SW480 (cell line): ENCODE measurements at regions not wholly inside any gene's neighbourhood (a gene's known extent, or its start where the extent isn't known, plus 50 kb on each side); places are given as distances from the start of the nearest gene placed in this dataset.

Experiments
- DNase-seq: peaks from one replicate; pipeline ENCODE4 v3.0.0-alpha.2; 2016; ENCODE audit warnings: low spot score

DNA sequence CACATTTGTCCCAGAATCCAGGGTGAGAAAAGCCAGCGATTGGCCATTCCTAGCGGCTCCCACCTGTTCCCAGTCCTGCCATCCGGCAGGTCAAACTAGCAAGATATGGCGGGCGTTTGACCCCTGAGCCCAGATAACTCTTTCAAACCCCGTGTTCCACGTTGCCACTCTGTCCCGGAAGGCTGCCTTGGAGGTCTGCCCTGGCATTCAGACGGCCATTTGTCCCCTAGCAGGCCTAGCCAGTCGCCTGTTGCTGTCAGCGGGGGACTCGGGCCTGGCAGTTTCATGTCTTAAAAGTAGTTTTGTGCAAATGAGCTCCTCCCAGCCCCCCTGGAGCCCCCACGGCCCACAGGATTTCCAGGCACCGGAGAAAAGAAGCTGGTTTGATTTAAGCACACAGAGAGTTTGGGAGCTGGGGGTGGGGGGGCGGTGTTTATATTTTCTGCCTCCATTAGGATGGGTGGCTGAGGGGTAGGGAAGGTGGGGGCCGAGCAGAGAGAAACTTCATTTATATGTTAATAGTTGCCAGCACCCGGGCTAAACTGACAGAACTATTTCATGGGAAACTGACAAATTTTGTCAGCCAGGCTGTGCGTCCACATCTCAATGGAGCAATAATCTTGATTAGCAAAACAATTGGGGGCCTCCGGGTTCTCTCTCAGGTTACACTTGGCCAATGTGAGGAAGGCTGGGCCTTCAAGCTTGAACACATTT is 240.9 kb upstream of the SALL1 start:
- DNase-seq = no peak

DNA sequence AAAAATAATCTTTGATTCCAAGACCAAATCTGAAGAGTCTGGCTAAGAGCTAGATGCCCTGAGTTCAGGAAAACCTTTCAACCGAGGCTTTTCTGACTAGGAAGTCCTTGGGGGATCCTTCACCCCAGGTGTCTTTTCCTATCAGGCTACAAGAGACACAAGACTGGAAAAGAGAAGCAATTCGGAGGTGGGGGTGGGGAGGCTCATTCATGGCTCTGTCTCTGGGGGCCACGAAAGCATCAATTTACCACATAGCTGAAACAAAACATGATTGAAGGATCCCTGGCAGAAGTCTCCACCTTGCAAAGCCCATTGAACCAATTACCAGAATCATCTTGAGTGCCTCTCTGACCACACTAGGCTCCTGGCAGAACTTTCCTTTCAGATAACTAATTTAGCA is 239.8 kb upstream of the SALL1 start:
- no peak for DNase-seq

DNA sequence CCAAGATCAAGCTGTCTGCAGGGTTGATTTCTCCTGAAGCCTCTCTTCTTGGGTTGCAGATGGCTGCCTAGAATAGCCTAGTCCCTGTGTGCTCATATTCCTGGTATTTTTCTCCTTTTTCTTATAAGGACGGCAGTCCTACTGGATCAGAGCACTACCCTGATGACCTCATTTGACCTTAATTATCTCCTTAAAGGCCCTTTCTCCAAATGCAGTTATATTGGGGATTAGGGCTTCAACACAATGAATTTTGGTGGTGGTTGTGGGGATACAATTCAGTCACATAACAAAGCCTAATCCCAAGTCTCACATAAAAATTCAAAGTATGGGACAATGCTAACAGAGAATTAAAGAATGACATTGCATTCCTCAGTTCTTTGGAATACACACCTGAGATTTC is 238.8 kb upstream of the SALL1 start:
- no peak for DNase-seq

DNA sequence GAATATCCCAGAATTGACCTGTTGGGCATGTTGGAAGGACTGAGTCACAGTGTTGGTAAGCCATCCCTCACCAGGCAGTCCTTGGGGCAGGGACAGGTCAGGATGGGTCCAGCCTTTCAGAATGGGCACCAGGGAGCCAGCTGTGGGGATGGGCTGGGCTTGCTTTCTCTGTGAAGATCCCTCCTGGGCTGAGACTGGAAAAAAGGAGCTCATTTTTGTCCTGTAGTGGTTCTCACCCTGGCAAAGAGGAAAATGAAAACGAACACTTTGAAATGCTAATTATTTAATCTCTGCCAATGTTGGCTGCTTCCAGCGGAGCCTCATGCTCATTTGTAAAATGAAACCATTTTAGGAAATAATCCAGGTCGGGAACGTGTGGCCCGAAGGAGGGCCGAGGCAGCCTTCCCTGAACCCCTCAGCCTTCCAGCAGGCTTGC is 237.5 kb upstream of the SALL1 start:
- no peak for DNase-seq

DNA sequence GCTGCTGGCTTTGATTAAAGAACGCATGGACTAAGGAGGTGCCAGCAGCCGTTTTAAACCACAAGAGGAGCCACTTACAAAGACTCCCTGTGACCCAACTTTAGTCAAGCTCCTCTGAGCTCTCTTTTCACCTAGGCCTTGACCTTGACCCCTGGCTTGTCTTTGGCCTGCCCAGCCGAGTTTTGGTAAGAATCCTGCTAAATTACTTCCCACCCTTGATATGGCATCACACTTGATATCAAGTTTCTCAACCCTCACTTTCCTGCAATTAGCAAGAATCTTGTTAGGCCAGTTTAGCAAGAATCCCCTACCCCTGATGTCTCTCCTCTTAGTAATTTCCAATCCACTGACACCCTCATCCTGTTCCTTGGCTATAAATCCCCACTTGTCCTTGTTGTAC is 232.8 kb upstream of the SALL1 start:
- no peak for DNase-seq

DNA sequence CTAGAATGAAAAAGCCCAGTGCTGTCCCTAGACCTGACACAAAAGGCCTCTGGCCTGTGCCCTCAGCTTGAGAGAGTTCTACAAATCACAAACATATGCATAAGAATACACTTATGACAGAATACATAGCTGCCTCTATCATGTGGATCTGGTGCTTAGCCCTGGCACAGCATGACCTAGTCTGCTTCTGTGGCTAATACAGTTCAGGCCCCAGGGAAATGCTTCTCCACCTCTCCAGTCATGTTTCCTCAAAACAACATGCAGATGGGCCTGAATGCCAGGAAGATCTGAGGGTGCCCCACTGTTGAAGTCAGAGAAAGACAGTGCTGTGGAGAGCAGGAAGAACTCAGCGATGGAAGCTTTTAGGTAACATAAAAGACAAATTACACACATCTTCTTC is 231.9 kb upstream of the SALL1 start:
- no peak for DNase-seq

DNA sequence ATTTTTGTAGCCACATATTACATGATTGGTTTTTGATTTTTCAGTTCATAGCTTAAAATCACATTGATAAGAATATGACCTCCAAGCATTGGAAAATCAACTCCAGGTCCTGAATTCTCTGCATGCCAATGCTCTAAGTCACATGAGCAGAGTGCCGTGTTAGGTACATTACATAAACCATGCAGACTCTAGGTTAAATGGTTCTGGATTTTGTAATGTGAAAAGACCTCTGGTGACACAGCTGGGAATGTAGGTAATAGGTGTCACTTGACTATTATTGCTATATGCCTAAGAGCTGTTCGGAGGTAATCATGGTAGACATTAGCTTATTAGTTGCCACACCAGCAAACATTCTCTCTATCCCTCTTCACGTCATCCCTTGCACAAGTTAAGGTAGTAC is 231.1 kb upstream of the SALL1 start:
- DNase-seq = no peak

DNA sequence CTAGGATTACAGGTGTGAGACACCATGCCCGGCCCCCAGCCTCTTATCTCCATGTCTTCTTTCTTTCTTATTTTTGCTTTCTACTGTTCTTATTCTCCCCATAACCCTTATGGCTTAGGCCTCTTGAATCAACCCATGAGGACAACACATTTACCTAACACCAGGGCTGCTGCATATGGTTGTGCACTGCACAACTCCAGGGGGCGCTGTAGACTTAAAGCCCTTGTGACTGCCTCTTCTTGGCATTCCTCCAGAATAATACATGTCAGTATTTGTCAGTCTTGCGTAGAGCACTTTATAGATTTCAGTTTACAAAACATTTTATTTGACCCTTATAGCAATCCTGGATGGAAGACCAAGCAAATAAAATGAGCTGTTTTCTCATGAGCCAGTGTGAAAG is 225.0 kb upstream of the SALL1 start:
- DNase-seq = no peak

DNA sequence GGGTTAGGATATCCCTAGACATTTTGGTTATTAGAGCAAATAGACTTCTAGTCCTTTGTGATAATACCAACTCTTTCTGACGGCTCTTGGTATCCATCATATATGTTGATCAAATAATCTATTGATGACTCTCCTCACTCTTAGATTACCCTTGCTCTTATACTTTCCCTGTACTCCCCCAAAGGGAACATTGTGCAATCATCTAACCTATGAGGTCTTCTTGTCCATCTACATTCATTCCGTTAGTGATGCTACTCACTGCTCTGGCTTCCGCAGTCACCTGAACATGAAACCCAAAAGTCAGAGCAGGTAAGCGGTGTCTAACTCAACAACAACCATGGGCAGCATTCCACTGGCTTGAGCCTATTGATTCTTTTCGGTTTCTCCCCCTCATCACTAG is 223.7 kb upstream of the SALL1 start:
- no peak for DNase-seq

DNA sequence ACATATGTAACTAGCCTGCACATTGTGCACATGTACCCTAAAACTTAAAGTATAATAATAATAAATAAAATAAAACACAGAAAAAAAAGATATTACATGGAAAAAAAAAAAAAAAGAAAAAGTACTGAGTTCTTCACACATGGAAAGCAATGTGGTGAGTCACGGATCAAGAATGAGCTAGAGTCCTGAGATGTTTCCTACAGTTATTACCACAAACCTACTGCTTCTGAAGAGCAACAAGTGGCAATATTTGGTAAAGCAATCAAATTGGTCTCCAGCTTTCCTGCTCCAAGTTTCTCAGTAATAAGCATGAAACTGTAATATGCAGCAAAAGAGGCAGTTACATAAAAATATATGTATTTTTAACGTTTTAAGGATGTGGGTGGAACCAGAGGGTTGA is 223.3 kb upstream of the SALL1 start:
- DNase-seq = peak; percentile 15

DNA sequence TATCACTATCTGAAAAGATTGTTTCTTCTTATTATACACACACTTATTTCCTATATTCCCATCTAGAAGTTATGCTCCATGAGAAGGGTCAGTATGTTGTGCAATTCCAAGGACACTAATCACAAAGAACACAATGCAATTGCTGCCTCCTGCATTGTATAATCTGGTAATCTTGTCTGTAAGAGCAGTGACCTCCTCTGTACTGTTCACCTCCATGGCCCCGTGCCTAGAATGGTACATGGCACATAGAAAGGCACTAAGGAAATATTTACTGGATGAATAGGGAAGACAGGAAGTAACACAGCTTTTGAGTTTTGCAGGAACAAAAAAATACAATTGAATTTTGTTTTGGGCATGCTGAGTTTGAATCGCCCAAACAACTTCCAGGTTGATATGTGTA is 214.6 kb upstream of the SALL1 start:
- DNase-seq = no peak

DNA sequence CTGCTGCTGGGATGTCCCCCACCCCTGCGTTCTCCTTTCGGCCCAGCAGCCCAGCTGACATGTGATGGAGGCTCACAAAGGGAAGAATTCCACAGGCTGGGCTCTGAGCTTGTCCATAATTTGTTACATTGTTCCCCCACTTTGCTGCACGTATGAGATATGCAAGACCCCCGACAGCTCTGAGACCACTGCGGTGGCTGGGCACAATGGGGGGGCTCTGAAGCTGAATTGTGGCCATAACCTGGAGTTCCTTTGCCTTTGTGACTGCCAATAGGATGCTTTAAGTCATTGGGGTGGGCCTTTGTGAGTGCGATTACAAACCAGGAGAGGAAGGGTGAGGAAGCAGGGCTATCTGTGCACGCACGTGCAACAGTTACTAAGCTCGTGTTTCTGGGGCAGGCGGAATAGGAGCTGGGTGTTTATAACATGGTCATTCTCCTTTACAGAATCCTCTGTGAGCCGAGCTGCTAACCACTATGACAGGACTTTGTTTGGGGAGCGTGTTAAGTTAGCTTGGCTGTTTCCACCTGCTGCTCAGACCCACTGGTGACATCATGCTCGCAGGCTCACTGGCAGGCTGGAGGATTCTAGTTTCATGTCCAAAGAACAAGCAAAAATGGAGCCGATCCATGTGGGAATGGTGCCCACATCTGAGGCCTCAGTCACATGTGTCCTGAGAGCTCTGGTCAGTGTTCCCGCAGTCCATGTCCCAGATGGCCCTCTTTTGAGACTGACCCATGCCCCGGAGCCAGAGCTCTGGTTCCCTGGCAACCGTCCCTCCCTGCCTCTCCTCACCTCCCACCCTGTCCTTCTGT is 208.3 kb upstream of the SALL1 start:
- no peak for DNase-seq

DNA sequence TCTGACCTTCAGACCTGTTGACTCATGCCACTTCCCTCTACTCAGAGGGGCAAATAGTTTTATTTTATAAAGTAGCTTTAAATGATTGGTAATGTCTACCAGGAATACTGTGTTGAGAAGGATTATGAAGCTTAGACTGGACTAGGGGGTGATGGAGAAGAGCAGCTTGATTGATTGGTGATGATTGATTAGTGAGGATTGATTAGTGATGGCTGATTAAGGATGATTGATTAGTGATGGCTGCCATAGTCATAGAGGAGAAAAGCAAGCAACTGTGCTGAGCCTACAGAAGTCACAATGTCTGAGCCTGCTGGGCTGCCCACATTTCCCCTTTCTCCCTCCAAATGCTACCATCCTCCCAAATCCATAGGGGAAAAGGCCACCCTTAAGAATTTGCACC is 206.8 kb upstream of the SALL1 start:
- no peak for DNase-seq

DNA sequence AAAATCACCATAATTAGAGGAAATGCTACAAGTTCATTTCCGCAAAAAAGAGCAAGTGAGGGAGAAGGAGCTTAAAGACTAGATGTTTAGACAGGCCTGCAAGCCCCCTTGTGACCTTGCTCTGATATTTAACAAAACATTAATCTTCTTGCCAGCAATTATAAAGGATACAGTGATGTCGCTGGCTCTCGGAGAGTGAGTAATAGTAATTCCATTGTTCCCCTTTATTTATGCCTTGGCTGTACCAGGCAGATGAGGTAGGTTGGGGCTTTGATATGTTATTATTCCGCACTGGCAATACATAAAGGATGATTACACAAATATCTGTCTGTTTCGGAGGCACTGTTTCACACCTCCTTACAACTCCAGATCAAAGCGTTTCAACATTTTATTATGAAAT is 204.8 kb upstream of the SALL1 start:
- no peak for DNase-seq

DNA sequence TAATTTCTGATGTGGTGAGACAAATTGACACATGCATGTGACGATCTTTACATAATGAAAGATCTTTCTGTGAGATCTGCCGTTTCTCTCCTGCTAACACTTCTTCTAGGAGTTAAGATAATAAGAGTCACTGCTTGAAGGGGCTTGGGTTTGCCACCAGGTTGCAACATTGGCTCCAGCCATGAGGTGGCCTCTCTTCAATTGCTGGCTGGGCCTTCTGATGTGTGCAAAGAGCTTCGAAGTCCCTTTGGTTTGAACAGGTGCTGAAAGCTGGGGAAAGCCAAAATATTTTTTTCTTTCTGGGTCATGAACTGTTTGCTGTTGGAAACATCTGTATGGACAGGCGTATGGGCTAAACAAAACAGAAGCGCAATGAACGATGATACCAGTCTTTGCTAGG is 204.1 kb upstream of the SALL1 start:
- no peak for DNase-seq

DNA sequence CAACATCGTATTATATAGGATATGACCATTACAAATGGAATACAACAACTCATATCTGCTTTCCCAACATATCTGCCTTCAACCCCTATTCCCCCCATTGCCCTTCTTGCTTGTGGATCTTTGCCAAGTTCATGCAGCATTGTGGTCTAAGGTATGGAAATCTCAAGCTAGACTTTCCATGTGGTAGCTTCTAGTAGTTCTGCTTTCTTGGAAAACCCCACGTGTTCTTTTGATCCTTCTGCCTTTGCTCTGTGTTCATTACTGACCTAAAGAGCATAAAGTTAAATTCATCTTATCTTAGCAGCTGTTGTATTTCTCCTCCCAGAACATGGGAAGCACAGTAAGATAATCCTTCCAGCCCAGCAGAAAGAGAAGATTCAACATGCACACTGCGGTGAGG is 202.0 kb upstream of the SALL1 start:
- DNase-seq = no peak

DNA sequence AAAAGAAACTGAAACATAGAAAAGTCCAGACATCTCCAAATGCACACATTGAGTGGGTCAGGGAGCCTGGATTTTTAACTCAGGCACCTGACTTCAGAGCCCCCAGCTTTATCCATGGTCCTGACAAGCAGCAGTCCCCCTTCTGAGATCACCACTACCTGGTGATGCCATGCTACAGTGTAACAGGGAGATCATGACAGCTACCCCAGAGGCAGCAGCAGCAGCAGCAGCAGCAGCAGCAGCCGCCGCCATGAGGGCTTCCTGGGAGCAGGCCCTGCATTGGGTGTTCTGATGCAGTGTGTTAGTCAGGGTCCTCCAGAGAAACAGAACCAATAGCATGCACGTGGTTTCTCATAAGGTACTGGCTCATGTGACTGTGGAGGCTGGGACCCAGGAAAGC is 198.6 kb upstream of the SALL1 start:
- no peak for DNase-seq

DNA sequence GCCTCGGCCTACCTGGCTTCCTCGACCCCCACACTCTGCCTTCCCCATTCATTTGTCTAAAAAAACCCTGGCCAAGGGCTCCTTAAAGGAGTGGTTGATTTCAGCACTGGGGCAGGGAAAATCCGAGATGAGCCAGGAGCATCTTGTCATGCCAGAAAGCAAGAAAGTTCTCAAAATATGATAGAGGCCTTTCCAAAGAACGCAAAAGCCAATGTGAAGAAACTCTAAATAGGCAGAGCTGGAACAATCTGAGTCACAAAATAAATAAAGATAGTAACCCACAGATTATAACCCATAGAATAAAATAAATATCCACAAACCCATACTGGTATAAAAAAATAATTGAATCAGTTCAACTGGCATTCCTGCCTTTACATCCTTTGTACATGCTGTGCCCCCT is 192.3 kb upstream of the SALL1 start:
- DNase-seq = no peak

DNA sequence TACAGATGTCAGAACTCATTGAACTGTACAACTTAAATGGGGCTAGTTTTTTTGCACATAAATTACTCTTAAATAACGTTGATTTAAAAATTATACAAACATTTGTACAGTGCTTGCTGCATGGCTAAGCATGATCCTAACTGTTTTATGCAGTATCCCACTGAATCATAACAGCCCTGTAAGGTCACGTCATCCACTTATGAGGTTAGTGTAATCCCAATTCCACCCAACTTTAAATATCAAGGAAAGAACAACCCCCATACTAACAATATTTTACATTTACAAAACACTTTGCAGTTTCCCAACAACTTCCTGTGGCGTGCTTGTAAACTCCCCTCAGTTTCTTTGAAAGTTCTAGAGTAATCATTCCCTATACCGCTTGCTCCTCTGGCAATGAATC is 190.1 kb upstream of the SALL1 start:
- DNase-seq = no peak

DNA sequence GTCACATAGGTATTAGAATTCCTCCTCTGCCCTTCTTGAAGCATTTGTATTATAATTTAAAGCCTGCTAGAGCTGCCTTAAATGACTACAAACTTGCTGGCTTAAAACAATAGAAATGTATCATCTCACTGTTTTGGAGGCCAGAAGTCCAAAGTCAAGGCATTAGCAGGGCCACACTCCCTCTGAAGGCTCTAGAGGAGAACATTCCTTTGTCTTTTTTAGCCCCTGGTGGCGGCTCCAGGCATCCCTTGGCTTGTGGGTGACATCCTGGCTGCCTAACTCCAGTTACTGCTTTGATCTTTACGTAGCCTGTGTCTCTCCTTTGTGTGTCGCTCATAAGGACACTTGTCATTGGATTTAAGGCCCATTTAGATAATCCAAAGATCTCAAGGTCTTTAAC is 186.6 kb upstream of the SALL1 start:
- DNase-seq = peak; percentile 49

DNA sequence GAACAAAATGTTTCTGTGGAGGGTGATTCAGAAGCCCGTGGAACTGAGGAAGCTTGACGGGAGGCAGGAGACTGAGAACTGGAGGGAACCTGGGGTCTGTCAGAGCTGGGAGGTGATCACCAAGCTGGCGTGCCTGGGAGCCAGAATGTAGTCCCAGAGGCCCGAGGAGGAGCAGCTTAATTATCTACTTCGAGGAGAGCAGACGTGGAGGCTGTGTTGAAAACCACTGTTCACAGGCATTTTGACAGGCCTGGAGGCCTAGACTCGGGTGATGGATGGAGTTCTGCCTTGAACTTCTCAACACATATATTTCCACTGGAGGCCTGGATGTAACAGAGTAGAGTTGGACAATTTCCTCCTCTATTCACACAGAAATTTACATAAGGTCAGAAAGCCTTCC is 177.7 kb upstream of the SALL1 start:
- DNase-seq = no peak

DNA sequence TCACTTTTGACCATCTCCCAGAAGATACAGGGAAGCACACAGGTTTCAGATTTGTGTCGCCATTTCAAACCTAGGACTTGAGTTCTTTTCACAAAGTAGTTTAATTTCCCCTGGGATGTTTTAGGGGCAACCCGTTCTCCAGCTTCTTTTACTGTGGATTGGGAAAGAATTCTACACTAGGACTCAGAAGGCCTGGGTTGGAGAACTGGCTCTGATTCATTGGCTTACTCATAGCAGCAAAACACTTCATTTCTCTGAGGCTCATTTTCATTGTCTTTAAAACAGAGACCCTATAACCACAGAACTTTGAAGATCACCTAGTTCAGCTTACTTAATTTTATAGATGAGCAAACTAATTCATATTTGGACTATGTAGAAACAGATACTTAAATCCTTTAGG is 175.9 kb upstream of the SALL1 start:
- DNase-seq = no peak

DNA sequence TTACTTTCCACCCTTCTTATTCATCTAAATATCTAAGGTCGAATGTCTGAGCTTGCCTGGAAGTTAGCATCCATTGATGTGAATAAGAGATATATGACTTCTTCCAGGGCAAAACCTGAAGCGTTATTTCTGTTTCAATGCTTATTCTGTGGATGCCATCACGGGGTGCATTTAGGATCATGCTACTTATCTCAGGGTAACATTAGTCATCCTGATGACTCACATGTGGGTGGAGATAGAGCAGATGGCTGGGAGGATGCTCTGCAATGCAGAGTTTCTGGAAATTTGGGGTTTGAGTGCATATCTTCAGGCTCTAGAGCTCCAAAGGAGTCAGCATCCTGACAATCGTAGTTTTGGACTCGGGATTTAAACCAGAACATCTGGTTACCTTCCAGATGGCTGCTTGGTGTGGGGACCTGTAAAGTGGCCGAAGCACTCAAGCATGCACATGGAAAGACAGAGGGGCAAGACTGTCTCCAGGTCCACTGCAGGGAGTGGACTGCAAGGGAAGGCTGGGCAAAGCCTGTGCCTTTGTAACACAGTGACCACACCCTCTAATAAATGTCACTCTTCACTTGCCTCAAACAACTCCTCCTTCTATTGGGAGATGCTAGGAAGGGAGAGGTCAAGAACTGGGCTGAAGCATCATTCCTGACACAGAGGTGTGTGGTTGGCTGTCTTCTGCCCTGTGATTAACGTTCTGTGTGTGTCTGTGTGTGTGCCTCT is 175.2 kb upstream of the SALL1 start:
- peak; percentile 81 for DNase-seq
